Stimulated activated CD8-positive, alpha-beta memory T cell treated with anti-CD3 and anti-CD28 coated beads, Interleukin-2, amount 100 ng/mL, for 48 hours (primary cell): ENCODE measurements at regions not wholly inside any gene's neighbourhood (a gene's known extent, or its start where the extent isn't known, plus 50 kb on each side); places are given as distances from the start of the nearest gene placed in this dataset.
"Not testable (repeated sequence)": the region's sequence is repeated elsewhere in the genome, so short reads cannot be mapped to it uniquely, and the experiment has no call there.

Experiments used
- DNase-seq, 2 donors: peaks; one replicate each; pipeline ENCODE4 v3.0.0-alpha.2; 2020; ENCODE audit warnings: low read depth in 2 of 2

DNA sequence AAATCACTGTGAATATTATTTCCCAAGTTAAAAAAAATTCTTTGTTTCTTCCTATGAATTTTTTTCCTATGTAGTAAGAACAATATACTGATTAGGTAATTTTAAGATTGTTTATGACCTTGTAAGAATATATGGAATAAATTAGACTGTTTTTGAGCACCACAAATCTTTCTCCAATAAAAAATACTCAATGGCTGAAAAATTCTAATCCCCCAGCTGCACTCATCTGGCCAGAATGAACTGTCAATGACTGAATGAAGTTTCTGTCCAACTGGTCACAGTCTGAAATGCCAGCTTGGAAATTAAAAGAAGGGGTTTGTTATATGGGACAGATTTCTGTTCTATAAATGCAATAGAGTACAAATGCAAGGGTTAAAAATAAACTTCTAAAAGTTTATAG, 569.5 kb upstream of the SEMA6A start:
- DNase-seq = no peak

DNA sequence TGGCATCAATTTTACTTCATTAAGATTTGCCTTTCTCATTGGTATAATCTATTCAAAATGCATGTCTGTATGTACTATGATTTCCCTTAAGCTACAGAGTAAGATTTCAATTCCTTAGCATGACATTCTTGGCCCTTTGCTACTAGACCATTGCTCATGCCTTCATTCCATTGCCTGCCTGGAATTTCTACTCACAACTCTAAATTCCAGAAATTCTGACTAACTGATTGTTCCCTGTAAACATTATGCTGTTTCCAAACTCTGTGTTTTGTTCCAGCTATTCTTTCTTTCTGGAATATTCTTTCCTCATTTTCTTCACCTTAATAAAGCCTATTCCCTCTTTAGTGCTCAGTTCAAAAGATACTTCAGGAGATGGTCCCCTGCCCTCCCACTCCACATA, 568.8 kb upstream of the SEMA6A start:
- DNase-seq = no peak

DNA sequence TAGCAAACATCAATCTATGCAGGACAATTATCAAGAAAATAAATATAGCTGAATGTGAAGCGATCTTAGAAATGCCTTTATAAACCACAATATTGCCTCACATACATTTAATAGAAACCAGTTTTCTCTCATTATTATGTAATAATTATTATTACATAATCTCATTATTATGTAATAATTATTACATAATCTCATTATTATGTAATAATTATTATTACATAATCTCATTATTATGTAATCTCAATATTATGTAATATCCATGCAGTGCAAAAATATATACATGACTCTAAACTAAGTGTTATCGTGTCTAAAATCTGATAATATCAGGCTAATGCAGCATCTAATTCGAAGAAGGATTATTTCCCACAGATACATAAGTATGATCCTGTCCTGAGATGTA, 563.9 kb upstream of the SEMA6A start:
- no peak for DNase-seq

DNA sequence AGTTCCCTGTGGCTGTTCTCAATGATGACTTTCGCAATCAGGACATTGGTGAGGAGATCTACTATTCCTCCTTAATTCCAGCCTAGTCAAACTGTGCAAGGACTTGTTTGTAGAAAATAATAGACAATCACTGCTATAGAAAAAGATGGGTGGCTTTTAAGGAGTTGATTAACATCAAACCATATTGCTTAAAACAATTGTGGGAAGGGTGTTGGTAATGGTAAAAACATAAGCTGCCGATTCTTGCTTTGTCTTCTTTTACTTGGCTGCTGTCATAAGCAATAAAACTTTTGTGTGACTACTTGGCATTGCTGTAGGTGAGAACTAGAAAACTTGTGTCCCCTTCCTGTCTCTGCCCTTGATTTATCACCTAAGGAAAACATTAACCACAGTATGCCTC, 561.2 kb upstream of the SEMA6A start:
- no peak for DNase-seq

DNA sequence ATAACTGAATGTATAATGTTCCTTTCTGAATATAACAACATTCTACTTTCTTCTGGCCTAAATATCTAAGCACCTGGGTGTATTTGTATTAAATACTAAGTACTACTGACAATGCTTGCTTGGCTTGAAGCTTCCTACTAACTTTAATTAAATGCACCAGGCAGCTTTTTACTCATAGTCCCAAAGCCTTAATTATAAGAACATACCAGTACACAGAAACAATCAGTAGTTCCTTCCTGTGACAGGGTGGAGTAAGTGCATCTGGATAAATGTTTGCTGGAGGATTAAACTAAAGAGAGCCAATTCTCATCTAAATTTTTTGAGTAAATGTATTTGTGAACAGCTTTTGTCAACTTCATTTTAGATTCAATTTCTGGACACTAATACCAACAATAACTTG, 558.6 kb upstream of the SEMA6A start:
- no peak for DNase-seq

DNA sequence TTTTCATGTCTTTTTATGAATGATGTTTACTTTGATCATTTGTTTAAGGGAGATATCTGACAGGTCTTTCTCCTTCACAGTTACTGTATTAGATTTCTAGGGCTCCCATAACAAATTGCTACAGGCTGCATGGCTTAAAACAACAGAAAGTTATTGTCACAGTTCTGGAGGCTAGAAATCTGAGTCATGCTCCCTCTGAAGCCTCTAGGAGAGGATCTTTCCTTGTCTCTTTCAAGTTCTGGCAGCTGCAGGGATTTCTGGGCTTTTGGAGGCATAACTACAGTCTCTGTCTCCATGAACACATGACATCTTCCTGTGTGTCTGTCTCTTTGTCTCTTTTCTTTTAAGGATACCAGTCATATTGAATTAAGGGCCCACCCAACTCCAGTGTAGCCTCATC, 557.3 kb upstream of the SEMA6A start:
- DNase-seq = no peak

DNA sequence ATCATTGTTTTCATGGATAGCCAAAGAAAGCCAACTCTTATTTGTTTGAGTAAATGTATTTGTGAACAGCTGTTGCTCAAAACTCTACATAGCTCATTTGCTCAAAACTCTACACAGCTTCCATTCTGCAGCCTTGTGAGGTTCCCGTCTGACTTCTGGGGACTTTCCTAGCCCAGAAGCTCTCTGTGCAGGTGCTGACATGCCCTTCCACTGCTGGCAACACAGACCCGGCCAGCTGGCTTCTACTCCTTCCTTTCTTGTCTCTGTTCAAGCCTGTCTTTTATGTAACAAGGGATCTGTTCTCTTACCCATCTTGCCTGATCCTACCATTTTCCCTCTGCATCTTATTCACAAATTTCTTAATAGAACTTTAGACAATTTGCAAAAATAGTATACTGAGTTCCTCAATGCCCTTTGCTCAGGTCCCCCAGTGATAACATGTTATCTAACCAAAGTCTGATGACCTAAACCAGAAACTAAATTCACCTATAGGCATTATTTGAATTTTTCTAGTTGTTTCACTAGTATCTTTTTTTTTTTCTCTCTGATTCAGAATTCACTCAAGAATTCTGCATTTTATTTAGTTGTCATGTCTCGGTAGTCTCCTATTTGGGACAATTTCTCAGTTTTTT, 556.5 kb upstream of the SEMA6A start:
- DNase-seq = no peak

DNA sequence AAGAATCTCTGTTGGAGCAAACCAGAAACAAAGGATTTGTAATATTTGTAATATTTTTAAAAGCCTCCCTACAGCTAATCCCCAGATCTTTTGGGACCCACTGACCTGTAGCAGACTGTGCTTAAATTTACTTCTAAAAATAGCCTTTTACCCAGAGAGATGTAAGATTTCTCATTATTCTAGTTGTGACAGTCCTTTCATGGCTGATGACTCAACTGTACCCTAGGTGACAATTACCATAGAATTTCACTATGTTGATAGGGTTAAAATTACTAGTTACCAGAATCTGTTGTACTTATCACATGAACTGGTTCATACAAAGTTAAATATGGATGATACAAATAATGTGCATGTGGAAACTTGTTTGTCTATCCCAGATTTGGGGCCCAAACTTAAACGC, 543.9 kb upstream of the SEMA6A start:
- no peak for DNase-seq

DNA sequence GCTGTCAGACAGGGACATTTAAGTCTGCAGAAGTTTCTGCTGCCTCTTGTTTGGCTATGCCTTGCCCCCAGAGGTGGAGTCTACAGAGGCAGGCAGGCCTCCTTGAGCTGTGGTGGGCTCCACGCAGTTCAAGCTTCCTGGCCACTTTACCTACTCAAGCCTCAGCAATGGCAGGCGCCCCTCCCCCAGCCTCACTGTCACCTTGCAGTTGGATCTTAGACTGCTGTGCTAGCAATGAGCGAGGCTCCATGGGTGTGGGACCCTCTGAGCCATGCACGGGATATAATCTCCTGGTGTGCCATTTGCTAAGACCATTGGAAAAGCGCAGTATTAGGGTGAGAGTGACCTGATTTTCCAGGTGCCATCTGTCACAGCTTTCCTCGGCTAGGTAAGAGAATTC, 542.7 kb upstream of the SEMA6A start:
- not testable (repeated sequence) for DNase-seq

DNA sequence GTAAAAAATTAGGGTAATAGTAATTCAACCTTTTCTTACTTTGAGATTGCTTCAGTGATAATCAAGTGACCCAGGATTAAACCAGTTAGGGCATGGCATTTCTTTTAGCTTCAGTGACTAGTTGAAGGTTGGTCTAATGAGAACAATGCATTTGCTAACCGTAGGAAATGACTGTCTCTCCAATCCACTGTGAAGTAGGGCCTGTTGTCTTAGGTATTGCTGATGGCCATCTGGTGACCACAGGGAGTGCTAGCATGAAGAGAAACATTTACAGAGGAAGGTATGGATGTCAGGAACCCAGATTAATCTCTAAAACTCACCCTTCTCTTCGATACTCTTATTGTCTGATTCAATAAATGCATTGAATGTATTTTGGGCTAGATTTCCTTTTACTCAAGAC, 535.9 kb upstream of the SEMA6A start:
- DNase-seq = no peak

DNA sequence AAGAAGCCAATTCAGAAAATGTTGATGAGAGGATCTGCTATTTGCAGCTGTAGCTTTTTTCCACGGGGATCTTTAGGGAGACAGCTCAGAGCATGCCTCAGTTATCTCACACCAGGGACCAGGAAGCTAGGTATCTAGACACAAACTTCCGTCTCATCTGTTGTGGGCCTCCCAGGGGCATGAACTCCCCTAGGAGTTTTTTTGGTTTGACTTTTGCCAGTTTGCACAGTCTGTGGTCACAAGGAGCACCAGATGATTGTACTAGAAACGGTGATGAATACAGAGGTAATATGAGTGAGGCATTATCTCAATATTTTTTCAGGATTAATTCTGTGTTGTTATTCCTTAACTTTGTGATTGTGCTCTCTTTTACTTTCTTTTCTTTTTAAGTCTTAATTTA, 533.2 kb upstream of the SEMA6A start:
- DNase-seq = no peak

DNA sequence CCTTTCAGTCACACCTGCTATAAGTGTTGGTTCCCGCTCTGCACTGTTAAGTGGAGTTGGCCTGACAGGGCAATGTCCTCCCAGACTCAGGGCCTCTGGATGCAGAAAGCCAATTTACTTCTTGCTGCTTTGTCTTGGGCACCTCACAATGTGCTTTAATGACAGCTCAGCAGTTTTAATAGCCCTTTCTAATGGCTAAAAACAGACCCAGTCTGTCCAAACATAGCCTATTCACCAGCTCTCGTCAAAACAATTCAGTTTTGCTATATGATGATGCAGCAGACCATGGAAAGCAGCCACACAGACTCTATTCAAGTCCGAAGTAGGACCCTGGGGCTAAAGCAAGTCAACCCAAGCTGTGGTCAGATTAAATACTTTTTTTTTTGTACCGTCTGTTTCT, 529.1 kb upstream of the SEMA6A start:
- DNase-seq = no peak

DNA sequence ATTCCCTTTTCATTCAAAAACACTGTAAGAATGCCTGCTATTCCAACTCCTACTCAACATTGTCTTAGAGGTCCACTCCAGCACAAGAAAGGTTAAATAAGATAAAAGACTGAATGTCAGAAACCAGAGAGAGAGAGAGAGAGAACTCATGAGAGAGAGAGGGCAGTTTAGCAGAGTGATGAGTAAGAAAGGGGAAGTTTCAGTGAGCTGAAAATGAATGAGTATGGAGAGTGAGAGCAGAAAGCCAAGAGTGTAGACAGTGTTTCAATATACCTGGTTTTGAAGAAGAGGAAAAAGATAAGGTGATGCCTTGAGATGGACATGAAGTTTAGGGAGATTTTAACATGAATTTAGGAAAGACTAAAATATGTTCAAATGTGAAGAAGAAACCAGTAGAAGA, 528.0 kb upstream of the SEMA6A start:
- DNase-seq = no peak

DNA sequence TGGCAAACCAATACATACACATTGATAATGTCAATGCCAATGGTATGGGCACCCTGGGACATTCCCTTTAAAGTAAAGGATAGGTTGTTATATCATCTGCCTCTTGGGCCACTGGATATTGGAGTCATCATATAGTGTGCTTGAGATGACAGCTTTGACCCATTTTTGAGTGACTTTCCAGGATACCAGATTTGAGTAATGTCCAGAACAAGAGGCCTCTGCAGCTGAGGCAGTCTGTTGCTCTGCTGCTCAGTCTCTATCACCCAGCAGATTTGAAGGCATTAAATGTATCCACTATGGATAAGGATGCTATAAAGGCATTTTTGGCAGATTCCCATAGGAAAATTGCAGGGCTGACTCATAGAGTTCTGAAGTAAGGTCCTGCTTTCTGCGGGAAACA, 525.6 kb upstream of the SEMA6A start:
- no peak for DNase-seq

DNA sequence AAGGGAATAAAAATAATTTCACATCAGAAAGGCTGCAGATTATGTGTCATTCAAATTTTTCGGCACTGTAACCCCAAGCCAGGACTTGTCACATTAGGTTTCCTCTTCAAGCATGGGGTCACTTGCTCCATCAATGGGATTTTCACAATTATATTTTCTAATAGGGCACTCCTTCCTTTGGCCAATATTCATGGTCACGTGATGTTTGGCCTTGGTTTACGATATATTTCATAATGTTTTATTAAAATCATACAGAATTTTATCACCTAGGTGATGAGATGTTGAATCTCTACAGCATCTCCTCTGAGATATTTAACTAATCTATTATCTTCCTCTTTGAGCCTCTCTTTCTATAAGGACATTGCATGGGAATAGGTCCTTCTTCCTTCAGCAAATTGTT, 523.5 kb upstream of the SEMA6A start:
- DNase-seq = no peak

DNA sequence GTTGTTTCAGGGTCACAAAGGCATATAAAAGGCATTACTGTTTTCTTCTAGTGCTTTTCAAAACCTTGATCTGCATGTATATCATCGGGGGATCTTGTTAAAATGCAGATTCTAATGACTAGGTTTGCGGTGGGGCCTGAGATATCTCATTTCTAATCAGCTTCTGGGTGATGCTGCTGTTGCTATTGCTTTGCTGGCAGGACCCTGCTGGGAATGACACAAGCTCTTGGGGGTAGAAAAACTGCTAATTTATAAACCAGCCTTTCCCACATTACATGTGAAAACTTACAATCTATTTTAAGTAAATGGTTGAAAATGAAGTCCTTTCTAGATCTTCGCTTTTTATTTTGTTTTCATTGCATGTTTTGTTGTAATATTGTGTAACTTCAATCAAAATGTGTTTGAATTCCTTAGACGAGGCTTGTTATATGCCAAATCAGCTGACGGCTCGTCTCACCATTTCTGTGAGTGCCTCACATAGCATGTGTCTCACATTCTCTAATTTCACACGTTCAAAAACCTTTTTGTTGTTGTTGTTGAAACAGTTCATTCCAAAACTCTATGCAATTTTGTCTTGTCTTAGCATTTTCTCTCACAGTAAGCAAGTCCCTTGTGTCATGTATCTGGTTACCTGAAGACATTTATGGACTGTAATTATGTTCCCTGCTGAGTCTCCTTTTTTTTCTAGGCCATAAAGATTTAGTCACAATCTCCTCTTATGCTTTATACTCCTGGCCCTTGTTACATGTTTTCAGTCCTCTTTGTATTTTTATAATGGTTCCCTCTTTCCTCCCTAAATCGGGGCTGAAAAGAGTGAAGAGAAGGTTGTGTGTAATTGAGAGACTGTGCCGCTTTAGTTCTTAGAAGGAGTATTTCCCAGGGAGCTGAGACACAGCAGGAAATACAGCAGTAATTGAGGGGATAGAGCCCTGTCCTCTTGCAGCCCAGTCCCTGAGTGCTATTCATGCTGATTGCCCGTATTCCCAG, 521.0 kb upstream of the SEMA6A start:
- no peak for DNase-seq

DNA sequence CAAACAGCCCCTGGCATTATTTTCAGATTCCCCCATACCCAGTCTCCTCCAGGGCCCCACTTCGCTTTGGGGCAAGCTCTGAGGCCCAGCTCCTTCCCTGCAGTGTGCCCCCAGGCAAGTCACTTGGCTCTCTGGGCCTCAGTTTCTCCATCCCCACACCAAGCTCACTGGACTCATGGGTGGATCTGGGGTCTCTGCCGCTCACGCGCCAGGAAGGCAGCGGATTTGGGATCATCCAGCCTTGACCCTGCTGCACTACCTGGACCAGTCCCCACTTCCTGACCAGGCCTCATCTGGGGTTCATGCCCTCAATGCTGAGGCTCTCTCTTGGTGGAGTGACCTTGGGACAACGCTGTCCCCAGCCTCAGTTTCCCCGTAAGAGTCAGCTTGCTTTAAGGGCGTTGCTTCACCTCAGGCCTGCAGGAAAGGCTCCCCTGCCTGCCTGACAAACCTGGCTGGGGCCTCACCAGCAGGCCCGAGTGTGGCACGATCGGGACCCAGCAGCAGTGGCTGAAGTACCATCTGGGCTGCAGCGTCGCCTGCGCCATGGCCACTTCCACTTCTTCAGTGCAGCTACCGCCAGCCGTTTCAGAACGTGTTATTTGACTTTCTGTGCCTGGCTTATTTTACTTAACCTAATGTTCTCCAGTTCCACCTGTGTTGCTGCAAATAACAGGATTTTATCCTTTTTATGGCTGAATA, 519.6 kb upstream of the SEMA6A start:
- no peak for DNase-seq

DNA sequence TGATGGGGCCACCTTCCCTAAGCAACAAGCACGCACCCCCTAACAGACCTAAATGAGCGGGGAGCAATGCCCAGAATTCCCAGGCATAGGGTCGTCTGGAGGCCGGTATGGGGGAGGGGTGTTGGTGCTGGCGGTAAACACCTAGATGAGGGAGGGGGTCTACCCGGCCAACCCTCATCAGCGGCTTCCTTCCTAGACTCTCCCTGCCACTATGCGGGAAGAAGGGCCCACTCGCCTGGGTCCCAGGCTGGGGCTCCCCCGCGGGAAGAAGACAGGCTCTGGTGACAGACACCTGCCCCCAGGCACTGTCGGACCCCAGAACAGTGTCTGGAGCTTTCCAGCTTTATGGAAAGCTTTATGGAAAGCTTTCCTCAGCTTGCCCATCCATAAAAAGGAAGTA, 519.0 kb upstream of the SEMA6A start:
- no peak for DNase-seq

DNA sequence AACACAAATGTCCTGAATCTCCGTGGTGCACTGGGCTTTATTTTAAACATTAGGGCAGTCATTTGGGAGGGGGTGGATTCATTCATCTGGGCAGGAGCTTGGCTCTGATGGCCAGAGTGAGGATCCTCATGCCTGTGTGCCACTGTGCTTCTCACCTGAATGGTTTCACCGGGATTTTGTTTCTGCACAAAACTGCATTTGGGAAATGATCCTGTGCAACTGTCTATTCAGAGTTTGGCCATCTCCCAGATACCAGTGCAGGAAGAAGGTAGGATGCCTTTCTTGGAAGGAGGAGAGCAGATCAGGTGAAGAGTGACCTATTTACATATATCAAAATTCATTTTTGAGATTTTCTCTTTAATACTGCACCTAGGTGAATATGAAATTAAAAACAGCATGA, 514.4 kb upstream of the SEMA6A start:
- no peak for DNase-seq

DNA sequence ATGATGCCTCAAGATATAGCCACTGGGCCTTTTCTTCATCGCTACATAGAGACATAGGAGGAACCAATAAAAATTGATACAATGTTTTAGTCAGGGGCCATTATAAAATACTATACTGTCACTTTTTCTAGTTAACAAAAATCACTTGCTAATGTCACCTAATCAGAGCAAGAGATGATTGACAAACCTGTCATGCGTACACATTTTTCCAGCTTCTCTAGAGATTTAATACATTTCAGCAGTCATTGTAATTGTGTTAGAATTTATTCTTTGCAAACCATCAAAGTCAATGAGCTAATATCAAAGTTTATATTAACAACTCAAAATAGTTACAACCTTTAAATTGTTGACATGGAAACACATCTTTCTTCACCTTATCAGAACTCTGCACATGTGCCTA, 513.6 kb upstream of the SEMA6A start:
- DNase-seq = no peak

DNA sequence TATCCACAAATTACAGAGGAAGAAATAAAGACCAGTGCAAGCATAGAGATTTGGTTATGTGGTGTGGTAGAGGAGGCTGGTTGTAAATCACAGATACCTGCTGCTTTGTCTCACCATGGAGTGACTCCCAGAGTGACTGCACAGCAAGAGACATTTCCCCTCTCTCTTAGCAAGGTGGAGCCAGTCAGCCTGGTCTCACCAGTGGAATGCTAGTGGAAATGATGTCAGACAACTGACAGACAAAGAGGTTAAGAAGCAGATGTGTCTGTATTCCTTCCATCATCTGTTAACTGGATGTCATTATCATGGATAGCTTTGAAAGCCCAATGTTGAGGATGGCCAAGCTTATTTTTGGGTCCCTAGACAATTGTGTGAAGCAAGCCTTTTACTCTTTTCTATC, 509.4 kb upstream of the SEMA6A start:
- DNase-seq = no peak

DNA sequence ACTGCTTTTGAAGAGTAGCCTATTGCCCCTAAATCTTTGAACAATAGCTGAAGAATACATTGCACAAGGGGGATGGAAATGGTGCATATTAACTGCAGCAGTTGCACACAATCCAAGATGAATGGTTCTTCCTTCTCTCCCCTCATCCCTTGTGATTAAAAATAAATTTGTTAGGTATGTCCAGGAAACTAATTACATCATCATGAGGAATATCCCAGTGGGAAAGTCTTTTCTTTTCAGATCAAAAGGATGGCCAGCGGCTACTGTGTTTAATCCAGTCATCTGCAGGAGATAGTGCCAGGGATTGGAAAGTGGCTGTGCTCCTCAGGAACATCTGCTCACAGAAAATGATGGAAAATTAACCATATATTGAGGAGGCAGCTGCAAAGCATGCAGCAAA, 508.4 kb upstream of the SEMA6A start:
- DNase-seq = no peak

DNA sequence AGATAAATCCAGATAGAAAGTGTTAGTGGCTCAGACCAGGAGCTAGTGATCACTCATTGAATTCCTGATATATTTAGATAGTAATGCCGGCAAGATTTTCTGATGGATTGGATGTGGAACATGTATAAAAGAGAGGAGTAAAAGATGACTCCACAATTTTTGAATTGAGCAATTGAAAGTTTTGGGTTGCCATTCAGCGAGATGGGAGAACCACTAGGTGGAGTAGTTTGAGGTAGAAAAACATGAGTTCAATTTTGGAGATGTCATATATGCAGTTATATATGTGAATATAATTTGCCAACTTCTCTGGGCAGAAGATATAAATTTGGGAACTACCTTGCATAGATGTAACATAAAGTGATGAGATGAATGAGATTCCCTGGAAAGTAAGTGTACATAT, 502.5 kb upstream of the SEMA6A start:
- no peak for DNase-seq
